Fibroblast of skin of right quadriceps (primary cell): ENCODE measurements at regions not wholly inside any gene's neighbourhood (a gene's known extent, or its start where the extent isn't known, plus 50 kb on each side); places are given as distances from the start of the nearest gene placed in this dataset.

Experiments used
- DNase-seq: peaks from one replicate; pipeline ENCODE4 v3.0.0-alpha.2; 2013

GRCh38 chr12:46445551-46446235 is 73.1 kb upstream of the SLC38A2 start:
- DNase-seq, result no peak

DNA sequence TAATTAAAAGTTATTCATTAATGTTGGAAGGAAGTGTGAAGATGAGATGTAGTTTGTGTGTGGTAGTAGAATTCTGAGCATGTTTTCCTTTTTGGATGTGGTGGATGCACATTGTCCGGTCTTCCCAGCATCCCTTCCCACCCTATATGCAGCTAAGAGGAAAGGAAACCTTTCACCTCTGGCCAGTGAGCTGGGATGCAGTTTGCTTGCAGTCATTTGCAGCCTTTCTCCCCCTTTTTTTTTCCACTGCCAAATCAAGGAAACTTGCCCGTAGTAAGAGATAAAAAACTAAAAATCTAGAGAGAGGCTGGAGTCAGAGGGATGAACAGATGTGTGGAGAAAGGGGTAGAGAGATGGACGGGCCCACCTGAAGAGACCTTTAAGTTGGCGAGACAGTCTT is 72.5 kb upstream of the SLC38A2 start:
- DNase-seq, result no peak

DNA sequence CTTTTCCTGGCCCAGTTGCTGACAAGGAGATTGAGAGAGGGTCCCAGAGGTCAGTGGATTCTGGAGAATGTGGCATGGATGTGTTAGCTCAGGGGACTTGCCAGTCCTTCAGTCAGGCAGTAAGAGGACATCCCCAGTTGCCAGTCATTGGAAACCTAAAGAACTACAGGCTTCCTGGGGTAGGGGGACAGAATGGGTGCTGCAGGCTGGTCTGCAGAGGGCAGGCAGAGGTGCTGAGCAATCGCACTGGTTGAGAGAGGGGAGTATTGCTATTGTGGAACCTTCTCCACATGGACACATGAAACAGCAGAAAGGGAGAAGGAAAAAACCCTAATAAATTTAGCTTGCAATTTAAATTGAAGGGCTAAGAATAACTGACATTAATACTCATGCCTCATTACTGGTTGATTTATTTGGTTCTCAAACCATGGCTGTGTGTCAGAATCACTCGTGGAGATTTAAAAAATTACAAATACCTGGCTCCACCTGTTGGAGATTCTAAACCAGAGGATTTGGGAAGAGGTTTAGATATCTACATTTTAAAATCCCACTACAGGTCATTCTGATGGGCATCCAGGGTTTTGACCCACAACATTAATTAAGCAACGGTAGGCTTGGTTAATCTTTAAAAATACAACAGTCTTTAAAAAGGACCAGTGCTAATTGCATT is 71.2 kb upstream of the SLC38A2 start:
- no peak for DNase-seq

DNA sequence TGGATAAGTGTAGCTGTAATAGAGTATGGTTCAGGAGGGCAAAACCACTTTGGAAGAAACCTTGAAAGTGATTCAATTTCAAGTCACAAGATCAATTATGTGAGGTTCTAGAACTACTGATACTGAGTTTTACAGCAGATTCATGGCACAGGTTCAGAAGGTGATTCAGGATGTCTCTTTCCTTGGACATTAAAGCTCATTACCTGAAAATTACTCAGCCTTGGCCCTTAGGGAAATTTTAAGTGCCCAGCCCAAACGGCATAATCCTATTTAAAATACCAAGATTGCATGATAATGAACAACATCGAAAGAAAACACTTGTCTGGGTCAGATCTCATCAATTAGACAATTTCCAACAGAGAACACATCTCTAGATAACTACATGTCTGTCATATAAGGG is 70.2 kb upstream of the SLC38A2 start:
- DNase-seq, result no peak

- peak; percentile 67 for DNase-seq
These were observed 69.7 kb upstream of the SLC38A2 start for GRCh38 chr12:46442239-46442638.

- DNase-seq, result peak; percentile 77
These were observed 67.4 kb upstream of the SLC38A2 start for GRCh38 chr12:46439793-46440511.

DNA sequence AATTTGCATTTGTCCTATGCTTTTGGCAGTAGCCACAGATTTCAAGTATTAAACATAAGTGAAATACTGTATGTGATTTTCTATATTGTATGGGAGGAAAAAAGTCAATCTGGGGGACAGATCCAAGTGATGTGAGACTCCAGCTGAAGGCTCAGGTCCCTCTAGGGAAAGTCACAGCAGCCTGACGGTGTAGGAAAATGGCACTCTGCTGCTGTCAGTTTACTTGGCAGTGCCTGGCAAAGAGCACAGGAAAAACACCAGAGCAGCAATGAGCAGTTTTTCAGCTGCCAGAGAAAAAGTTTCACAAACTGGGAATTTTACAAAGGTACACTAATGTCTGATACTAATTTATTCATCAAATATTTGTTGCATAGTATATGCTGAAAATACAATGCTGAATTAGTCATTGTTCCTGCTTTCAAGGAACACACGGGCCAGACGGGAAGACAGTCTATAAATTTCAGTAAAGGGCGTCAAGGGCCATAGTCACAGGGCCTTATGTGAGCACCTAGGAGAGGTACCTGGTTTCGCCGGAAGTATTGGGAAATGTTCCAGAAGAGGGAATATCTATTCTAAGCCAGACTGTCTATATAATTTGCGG is 66.2 kb upstream of the SLC38A2 start:
- no peak for DNase-seq

DNA sequence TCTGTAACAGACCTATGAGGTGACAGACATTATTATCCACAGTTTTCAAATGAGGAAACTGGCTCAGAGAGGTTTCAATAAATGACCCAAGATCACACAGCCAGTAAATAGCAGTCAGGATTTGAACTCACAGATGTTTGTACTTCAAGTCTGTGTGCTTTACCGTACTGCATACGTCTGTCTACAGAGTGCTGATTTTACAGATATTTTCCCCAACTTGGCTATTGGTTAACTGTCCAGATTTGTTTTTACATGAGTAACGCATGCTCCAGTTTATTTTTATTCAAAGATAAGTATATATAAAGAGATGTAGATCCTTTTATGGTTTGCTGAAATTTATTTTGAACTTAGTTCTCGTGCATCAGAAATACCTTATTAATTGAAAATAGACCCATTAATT is 65.7 kb upstream of the SLC38A2 start:
- DNase-seq, result no peak

DNA sequence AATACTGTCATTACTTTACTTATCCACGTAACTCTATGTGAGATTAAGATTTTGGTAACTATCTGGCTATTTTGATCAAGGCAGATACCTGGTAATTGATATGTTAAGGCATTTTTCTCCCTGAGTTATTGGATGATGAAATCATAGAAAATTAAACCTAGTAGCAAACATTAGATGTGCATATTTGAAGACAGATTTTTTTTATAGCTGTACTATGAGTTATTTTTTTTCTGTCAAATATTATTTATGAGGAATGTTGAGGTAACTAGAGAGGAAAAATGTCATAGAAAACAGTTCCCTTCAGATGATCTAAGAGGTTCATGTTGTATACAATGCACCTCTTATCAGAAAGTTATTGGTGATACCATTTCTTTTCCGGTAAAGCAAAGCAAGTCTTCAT is 64.9 kb upstream of the SLC38A2 start:
- no peak for DNase-seq

- DNase-seq, result no peak
These were observed 64.2 kb upstream of the SLC38A2 start for GRCh38 chr12:46436747-46437146.

DNA sequence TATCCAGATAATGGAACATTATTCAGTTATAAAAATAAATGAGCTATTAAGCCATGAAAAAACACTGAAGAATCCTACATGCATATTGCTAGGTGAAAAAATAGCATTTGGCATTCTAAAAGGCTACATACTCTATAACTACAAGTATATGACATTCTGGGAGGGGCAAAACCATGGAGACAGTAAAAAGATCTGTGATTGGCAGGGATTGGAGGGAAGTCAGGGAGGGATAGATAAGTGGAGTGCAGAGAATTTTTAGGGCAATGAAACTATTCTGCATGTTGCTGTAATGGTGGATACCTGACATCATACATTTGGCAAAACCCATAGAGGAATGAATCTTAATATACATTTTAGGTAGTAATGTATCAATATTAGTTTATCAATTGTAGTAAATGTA is 63.1 kb upstream of the SLC38A2 start:
- DNase-seq, result no peak

- no peak for DNase-seq
These were observed 62.5 kb upstream of the SLC38A2 start for GRCh38 chr12:46435029-46435428.

- no peak for DNase-seq
These were observed 61.3 kb upstream of the SLC38A2 start for GRCh38 chr12:46433829-46434228.

DNA sequence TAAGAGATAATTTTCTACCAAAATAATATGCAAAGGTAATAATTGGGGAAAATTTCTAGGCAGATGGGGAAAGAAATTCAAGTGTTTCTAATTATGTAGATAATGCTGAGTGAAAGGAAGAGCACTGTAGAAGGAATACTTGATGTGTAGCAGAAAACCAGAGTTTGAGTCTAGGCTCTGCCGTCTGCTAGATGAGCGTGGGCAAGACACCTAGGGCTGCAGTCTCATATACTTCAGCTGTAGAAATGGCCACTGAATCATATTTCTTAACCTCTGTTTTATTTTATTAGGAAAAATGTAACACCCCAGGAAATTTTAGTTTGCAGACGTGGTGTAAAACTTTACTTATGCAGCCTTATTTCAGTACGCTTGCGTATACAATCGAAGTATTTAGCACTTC is 59.8 kb upstream of the SLC38A2 start:
- DNase-seq, result no peak

GRCh38 chr12:46430340-46430948 is 57.9 kb upstream of the SLC38A2 start:
- DNase-seq, result peak; percentile 87
